ENCODE measurements at regions not wholly inside any gene's neighbourhood (a gene's known extent, or its start where the extent isn't known, plus 50 kb on each side); places are given as distances from the start of the nearest gene placed in this dataset.

GRCh38 chr7:130877236-130877990 is 143.4 kb upstream of the KLF14 start:
- H3K27me3 Mint-ChIP-seq = no peaks in the 10 kb centered on the region
- H3K9me3 Mint-ChIP-seq = no peaks in the 10 kb centered on the region
- ATAC-seq (replicated peaks) (peak; percentile 39), DNase-seq (no peak)
- peaks cover 31 to 36% of the 10 kb centered on the region in 2 donors for H3K4me1 Mint-ChIP-seq (ENCODE audit: low read depth in 2 of 2)
- H3K4me3 Mint-ChIP-seq = no peak overlapping the region
- H3K36me3 Mint-ChIP-seq (ENCODE audit: insufficient read depth) = peaks cover 90% of the 10 kb centered on the region
- H3K27ac Mint-ChIP-seq = no peak overlapping the region

- no peaks in the 10 kb centered on the region for H3K27me3 Mint-ChIP-seq
- H3K4me1 Mint-ChIP-seq (ENCODE audit: low read depth in 2 of 2) = peaks cover 31 to 34% of the 10 kb centered on the region in 2 donors
- no peak for ATAC-seq (replicated peaks)
- H3K9me3 Mint-ChIP-seq = no peaks in the 10 kb centered on the region
- peaks cover 90% of the 10 kb centered on the region for H3K36me3 Mint-ChIP-seq (ENCODE audit: insufficient read depth)
- peak overlapping the region in 1 of 2 donors; percentile 90 for H3K27ac Mint-ChIP-seq
- no peak for DNase-seq
- no peak overlapping the region for H3K4me3 Mint-ChIP-seq
Observed at GRCh38 chr7:130877991-130878305, 143.9 kb upstream of the KLF14 start.

GRCh38 chr7:130878785-130879184 is 144.8 kb upstream of the KLF14 start:
- no peak for ATAC-seq (replicated peaks)
- Mint-ChIP-seq H3K27me3 (no peaks in the 10 kb centered on the region), H3K36me3 (ENCODE audit: insufficient read depth) (peaks cover 91% of the 10 kb centered on the region), H3K4me3 (no peak overlapping the region), H3K9me3 (no peaks in the 10 kb centered on the region), H3K27ac (peak overlapping the region in 1 of 2 donors; percentile 90), H3K4me1 (ENCODE audit: low read depth in 2 of 2) (peaks cover 29% of the 10 kb centered on the region in 2 donors)
- no peak for DNase-seq

- H3K27ac Mint-ChIP-seq = peak overlapping the region in 1 of 2 donors; percentile 90
- H3K4me1 Mint-ChIP-seq (ENCODE audit: low read depth in 2 of 2) = peaks cover 25 to 26% of the 10 kb centered on the region in 2 donors
- no peaks in the 10 kb centered on the region for H3K27me3 Mint-ChIP-seq
- H3K4me3 Mint-ChIP-seq = no peak overlapping the region
- DNase-seq = no peak
- ATAC-seq (replicated peaks) = no peak
- H3K36me3 Mint-ChIP-seq (ENCODE audit: insufficient read depth) = peaks cover 91% of the 10 kb centered on the region
- no peaks in the 10 kb centered on the region for H3K9me3 Mint-ChIP-seq
Observed at GRCh38 chr7:130879191-130879590, 145.2 kb upstream of the KLF14 start.

- Mint-ChIP-seq H3K27me3 (no peaks in the 10 kb centered on the region), H3K27ac (peak overlapping the region in 1 of 2 donors; percentile 41), H3K36me3 (ENCODE audit: insufficient read depth) (peaks cover 96% of the 10 kb centered on the region), H3K4me1 (ENCODE audit: low read depth in 2 of 2) (peaks cover 23 to 27% of the 10 kb centered on the region in 2 donors), H3K9me3 (no peaks in the 10 kb centered on the region), H3K4me3 (no peak overlapping the region)
- ATAC-seq (replicated peaks) (no peak), DNase-seq (no peak)
Observed at GRCh38 chr7:130880668-130881067, 146.7 kb upstream of the KLF14 start.

- Mint-ChIP-seq H3K36me3 (ENCODE audit: insufficient read depth) (peaks cover 96% of the 10 kb centered on the region), H3K27ac (peak overlapping the region; percentile 39 to 41), H3K4me3 (no peak overlapping the region), H3K9me3 (no peaks in the 10 kb centered on the region), H3K27me3 (no peaks in the 10 kb centered on the region), H3K4me1 (ENCODE audit: low read depth in 2 of 2) (peaks cover 23 to 25% of the 10 kb centered on the region in 2 donors)
- DNase-seq (no peak), ATAC-seq (replicated peaks) (no peak)
Observed at GRCh38 chr7:130881091-130881798, 147.2 kb upstream of the KLF14 start.

GRCh38 chr7:130881799-130882141 is 147.8 kb upstream of the KLF14 start:
- H3K4me1 Mint-ChIP-seq (ENCODE audit: low read depth in 2 of 2) = peaks cover 23 to 25% of the 10 kb centered on the region in 2 donors
- peak overlapping the region; percentile 39 to 41 for H3K27ac Mint-ChIP-seq
- peaks cover 97% of the 10 kb centered on the region for H3K36me3 Mint-ChIP-seq (ENCODE audit: insufficient read depth)
- no peaks in the 10 kb centered on the region for H3K9me3 Mint-ChIP-seq
- H3K4me3 Mint-ChIP-seq = no peak overlapping the region
- no peaks in the 10 kb centered on the region for H3K27me3 Mint-ChIP-seq
- DNase-seq (no peak), ATAC-seq (replicated peaks) (no peak)

- no peak for DNase-seq
- H3K27ac Mint-ChIP-seq = peak overlapping the region; percentile 39 to 41
- no peaks in the 10 kb centered on the region for H3K27me3 Mint-ChIP-seq
- H3K36me3 Mint-ChIP-seq (ENCODE audit: insufficient read depth) = peaks cover 97% of the 10 kb centered on the region
- H3K9me3 Mint-ChIP-seq = no peaks in the 10 kb centered on the region
- no peak overlapping the region for H3K4me3 Mint-ChIP-seq
- no peak for ATAC-seq (replicated peaks)
- peaks cover 25 to 26% of the 10 kb centered on the region in 2 donors for H3K4me1 Mint-ChIP-seq (ENCODE audit: low read depth in 2 of 2)
Observed at GRCh38 chr7:130882396-130882795, 148.4 kb upstream of the KLF14 start.

- Mint-ChIP-seq H3K4me3 (no peak overlapping the region), H3K36me3 (ENCODE audit: insufficient read depth) (peaks cover 100% of the 10 kb centered on the region), H3K27me3 (no peaks in the 10 kb centered on the region), H3K27ac (peak overlapping the region; percentile 26 to 52), H3K9me3 (no peaks in the 10 kb centered on the region), H3K4me1 (ENCODE audit: low read depth in 2 of 2) (peaks cover 28 to 33% of the 10 kb centered on the region in 2 donors)
- ATAC-seq (replicated peaks) (no peak), DNase-seq (no peak)
Observed at GRCh38 chr7:130883928-130884327, 149.9 kb upstream of the KLF14 start.

- Mint-ChIP-seq H3K9me3 (no peaks in the 10 kb centered on the region), H3K27ac (peak overlapping the region; percentile 26 to 78), H3K4me1 (ENCODE audit: low read depth in 2 of 2) (peaks cover 28 to 34% of the 10 kb centered on the region in 2 donors), H3K4me3 (no peak overlapping the region), H3K36me3 (ENCODE audit: insufficient read depth) (peaks cover 100% of the 10 kb centered on the region), H3K27me3 (no peaks in the 10 kb centered on the region)
- ATAC-seq (replicated peaks) (no peak), DNase-seq (no peak)
Observed at GRCh38 chr7:130884437-130885417, 150.7 kb upstream of the KLF14 start.

GRCh38 chr7:130886438-130887135 is 152.6 kb upstream of the KLF14 start:
- peak overlapping the region; percentile 78 to 83 for H3K27ac Mint-ChIP-seq
- no peak overlapping the region for H3K4me3 Mint-ChIP-seq
- no peak for DNase-seq
- ATAC-seq (replicated peaks) = no peak
- no peaks in the 10 kb centered on the region for H3K9me3 Mint-ChIP-seq
- H3K27me3 Mint-ChIP-seq = no peaks in the 10 kb centered on the region
- peaks cover 100% of the 10 kb centered on the region for H3K36me3 Mint-ChIP-seq (ENCODE audit: insufficient read depth)
- peaks cover 29 to 30% of the 10 kb centered on the region in 2 donors for H3K4me1 Mint-ChIP-seq (ENCODE audit: low read depth in 2 of 2)

GRCh38 chr7:130887182-130887956 is 153.4 kb upstream of the KLF14 start:
- H3K36me3 Mint-ChIP-seq (ENCODE audit: insufficient read depth) = peaks cover 97% of the 10 kb centered on the region
- peak overlapping the region; percentile 78 to 83 for H3K27ac Mint-ChIP-seq
- no peak for DNase-seq
- ATAC-seq (replicated peaks) = peak; percentile 11
- H3K4me1 Mint-ChIP-seq (ENCODE audit: low read depth in 2 of 2) = peaks cover 24 to 25% of the 10 kb centered on the region in 2 donors
- no peaks in the 10 kb centered on the region for H3K9me3 Mint-ChIP-seq
- no peaks in the 10 kb centered on the region for H3K27me3 Mint-ChIP-seq
- peak overlapping the region in 1 of 2 donors; percentile 41 for H3K4me3 Mint-ChIP-seq
